SIG-M5 treated with dmso at 0.1 percent for 504 hours (cell line): ENCODE measurements at regions not wholly inside any gene's neighbourhood (a gene's known extent, or its start where the extent isn't known, plus 50 kb on each side); places are given as distances from the start of the nearest gene placed in this dataset.
"Not testable (repeated sequence)": the region's sequence is repeated elsewhere in the genome, so short reads cannot be mapped to it uniquely, and the experiment has no call there.

Experiments
- DNase-seq: peaks from one replicate; lab custom pipeline; 2025; ENCODE audit not compliant: unreplicated experiment; lab: John Stamatoyannopoulos, UW

DNA sequence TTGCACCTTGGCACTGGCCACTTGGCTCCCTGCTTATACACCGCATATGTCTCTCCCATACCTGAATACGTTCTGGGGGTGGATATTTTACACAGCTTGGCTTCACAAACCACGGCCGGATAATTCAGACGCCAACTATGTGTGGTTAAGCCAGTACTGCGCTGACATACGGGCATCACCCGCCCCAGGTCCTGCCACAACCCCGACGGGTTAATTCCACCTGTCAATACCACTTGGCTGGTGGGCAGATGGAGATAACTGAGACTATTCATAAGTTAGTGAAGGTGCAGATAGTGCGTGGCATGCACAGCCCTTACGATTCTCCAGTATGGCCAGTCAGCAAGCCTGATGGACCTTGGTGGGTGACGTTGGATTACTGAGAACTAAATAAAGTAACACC is 696.3 kb upstream of the AGA start:
- no peak for DNase-seq

DNA sequence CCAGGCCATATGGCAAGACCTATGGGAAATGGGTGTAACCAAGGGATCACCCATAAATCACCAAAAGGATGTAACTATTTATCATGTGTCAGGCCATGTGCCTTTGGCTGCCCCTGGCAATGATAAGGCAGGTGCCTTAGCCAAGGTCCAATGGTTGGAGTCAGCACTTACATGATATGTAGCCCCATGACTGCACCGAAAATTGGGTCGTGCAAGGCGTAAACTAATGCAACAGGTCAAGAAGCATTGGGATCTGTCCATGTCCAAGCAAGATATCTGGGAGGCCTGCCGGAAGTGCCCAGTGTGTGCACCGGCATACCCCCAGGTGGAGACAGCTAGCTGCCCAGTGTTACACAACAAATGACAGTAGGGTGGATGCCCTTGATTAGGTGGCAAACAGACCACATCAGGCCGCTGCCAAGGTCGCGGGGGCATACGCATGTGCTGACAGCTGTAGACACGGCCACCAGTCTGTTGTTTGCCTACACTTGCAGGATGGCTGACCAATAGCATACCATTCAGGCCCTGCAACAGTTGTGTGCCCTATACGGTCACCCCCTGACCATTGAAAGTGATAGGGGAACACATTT is 698.2 kb upstream of the AGA start:
- DNase-seq, result no peak

DNA sequence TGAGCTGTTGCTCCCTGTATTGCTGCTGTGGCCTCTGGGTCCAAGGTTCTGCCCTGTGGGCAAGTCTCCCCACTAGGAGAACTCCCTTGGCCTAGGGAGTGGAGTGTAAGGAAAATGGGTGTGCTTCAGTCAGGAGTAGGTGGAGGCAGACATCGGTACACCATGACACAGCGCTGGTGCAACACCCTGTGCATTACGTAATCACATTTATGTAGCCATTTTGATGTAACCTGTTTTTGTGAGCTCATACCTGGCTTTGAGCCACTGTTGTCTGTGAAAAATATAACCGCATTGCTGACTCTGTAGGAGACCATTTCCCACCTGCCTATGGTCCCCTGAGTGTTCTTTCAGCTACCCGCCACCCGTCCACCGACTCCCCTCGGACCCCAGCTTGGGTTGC is 700.5 kb upstream of the AGA start:
- DNase-seq, result no peak

DNA sequence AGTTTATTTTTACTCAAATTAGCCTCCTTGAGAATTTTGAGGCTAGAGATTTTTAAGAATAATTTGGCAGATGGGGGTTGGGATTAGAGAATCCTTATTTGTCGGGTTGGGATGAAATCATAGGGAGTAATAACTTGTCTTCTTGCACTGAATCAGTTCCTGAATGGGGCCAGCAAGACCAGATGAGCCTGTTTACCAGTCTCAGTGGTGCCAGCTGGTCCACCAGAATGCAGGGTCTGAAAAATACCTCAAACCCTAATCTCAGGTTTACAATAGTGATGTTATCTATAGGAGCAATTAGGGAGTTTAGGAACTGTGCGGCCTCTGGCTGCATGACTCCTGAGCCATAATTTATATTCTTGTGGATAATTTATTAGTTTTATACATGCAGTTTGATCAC is 705.9 kb upstream of the AGA start:
- DNase-seq, result no peak

DNA sequence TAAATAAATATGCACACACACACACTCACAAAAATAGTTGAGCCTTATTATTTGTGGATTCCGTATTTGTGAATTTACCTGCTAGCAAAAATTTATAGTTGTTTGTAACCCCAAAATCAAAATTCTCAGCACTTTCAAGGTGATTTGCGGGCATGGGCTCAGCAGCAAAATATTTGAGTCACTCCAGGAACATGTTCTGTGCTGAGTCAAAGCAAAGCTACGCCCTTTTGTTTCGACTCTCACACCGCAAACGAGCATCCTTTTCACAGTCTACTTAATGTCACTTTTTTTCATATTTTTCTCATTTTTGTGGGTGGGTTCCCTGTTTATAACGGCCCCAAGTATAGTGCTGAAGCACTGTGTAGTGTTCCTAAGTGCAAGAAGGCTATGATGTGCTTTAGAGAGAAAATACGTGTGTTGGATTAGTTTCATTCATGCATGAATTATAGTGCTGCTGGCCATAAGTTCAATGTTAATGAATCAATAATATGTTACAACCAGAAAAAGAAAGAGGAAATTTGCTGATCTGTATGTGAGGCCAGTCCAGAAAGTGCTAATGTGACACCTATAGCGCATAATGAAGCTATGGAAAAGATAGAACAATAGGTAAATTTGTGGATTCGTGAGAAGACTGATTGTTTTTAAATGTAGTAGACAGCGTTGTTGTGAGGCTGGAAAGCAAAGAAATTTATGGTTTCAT is 723.2 kb upstream of the AGA start:
- no peak for DNase-seq

DNA sequence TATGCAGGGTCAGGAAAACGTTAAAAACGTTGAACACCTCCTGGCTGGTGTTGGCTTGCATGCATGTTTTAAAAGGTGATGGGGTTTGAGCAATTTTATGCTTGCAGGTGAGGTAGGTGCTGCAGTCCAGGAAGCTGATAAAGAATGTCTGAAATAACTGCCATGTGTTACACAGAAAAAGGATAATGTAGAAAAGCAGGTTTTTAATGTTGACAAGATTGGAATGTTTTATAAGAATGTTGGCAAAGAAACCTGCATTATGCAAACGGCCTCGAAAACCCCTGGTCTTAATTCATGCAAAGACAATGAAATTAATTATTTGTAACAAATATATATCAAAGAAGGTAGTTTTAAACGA is 723.7 kb upstream of the AGA start:
- DNase-seq, result no peak

DNA sequence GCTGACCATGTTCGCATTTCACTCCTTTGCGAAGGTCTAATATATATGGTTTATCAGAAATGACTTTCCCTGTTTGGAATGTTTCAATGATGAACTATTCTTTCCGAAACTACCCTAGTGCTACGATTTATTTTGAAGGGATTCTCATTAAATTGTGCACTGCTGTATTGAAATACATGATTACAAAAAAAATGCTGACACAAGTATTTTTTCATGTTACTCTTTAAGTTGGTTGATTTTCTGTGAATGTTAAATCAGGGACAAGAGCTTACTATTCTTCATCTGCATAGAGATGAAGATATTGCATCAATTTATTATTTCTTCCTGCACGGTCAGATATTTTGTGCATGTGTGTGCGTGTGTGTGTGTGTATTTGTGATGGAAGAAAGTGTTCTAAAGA is 731.5 kb upstream of the AGA start:
- DNase-seq, result no peak

DNA sequence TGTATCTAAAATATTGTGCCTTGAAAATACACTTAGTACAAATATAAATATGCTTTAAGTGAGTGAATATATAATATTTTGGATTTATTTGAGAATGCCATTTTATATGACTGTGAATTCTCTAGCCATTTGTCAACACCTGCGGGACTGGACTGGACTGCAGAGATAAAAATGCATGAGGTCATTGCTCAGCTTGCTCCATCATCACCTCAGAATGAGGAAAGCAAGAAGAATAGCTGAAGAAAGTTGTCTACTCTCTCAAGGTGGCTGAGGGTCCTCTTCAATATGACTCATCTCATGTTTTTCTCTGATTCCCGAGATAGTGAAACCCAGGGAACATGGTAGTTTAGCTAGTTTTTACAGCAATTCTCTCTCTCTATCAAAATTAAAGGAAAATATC is 732.5 kb upstream of the AGA start:
- DNase-seq, result no peak

DNA sequence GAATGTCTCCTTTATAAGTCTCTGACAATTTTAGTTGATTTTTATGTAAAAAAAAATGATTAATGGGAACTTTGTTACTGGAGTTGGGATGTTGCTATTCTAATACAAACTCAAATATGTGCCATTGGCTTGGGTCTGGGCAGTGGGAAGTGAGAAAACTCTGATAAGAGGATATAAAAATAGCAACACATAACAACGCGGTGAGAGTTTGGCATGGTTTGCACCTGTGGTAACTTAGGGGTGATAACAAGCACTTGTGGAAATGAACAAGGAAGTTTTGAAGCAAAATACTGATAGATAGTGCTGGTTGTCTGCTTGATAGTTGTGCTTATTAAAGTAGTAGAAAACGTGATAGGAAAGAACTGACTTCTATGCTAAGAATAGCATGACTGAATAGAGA is 743.3 kb upstream of the AGA start:
- DNase-seq, result no peak

DNA sequence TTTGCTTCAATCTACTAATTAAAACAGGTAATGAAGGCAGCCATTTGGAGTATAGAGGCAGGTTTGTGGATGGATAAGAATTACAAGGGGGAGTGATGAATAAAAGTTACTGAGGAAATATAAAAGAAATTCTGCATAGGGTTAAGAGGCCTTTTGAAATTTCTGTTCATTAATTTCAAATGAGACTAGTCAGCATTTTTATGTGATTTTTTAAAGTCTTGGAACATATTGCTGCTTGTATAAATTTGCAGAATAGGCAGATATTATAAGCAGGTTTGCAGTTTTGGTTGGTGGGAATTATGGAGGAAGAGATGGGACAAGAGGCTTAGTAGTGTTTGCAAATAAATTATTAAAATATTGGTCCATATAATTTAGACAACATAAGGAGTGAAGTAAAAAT is 750.4 kb upstream of the AGA start:
- DNase-seq, result no peak

DNA sequence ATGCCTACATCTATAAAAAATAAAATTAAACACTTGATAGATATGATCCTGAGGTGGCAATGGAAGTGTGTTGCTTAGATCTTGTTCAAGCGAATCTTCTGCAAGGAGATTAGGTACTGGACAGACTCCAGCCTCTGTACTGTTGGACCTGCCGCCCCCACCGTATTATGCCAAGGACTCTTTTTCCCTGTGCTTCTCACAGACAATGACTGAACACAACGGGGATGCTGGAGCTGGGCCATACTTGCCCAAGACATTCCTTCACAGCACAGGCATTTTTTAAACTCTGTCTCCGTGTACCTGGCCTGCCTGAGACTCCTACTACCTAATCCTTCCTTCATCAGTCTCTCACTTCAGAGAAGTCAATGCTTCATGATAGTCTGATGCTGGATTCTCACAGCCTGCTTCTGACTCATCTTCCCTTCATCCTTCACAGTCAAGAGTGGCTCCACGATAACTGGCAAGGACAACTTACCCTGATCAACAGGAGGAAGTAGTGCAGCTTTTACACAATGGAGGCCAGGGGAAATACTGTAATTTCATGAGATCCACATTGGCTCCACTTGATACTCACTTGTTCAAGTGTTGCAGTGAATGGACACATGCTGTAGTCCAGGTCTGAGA is 754.6 kb upstream of the AGA start:
- DNase-seq, result no peak

DNA sequence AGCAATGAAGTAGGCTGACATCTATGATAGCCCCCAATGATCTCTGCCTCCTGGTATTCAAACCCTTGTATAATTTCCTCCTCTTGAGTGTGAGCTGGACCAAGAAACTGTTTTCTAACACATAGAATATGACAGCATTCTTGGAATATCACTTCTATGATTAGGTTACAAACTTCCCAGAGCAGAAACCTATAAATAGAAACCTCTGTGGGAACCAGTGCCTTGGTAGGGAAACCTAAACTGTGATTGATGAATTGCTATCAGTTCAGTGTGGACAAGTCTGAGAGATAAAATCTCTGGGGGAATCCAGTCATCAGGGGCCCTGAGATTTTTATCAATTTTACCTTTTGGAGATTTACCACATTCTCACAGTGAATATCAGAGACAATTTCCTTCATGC is 756.5 kb upstream of the AGA start:
- DNase-seq, result no peak

DNA sequence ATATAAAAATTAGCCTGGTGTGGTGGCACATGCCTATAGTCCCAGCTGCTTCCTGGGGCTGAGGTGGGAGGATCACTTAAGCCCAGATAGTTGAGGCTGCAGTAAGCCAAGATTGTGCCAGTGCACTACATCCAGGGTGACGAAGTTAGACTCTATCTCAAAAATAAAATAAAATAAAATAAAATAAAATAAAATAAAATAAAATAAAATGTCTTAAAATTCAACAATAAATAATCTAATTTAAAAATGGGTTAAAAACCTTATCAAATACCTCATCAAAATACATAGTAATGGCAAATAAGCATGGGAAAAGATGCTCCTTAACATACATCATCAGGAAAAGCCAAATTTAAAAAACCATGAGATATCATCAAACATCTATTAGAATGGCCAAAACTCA is 760.2 kb upstream of the AGA start:
- DNase-seq, result no peak

DNA sequence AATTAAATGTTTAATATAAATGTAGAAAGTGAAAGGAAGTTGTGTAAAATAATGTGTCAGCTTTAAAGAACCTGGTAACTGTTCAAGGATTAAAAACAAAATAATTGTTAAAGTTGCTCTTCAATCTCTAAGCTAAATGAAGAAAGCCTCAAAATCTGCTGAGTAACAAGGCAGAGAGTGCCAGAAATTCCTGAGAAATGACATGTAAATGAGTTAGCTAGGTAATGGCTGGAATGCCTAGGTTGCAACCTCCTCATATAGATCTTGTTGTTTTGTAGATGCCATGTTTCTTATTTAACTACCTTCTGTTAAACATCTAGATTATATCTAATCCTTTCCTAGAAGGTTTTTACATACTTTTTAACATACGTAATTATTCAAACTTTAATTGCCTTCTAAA is 763.6 kb upstream of the AGA start:
- no peak for DNase-seq

DNA sequence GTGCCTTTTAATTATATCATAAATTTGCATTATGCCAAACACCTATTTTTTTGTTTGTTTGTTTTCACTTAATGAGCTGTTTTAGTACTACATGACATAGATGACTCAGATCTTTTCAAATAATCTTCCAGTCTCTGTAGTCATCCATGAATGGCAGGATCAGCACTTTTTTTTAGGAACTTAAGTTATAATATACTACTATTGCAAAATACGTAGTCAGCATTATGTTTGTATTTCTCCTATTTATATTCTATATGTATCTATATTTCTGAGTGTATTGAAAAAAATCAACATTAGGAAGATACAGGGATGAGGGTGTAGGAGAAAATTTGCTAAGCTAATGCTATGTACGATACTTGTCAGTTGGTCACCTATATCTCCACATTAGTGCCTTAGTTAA is 773.1 kb upstream of the AGA start:
- DNase-seq, result no peak

DNA sequence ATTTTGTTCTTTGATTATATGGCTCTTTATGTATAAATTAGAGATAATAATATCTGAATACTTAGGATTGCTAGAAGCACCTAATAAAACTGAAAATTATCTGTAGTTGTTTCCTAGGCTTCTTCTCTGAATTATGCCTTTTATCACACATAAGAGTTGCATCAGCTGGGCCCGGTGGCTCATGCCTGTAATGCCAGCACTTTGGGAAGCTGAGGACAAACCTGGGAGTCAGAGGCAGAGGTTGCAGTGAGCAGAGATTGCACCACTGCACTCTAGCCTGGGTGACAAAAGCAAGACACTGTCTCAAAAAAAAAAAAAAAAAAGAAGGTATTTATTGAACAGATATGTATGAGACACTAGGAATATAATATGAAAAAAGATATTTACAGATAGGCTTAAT is 773.5 kb upstream of the AGA start:
- no peak for DNase-seq

DNA sequence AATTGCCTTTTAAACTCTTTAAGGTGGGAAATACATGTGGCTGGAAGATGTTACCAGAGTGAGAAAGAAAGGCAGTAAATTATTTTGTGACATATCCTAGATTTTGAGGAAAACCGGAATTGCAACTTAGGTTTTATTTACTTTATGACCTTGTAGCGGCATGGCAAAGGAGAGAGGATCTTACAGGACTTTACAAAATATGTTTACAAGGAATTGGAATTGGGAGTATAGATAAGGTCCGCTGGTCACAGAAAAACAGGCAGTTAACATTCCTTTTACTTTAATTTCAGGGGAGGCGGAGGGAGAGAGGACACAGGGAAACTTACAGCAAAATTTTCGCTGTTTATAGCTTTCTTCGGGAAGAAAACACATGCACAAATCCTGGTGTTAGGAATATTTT is 784.2 kb upstream of the AGA start:
- DNase-seq, result not testable (repeated sequence)

DNA sequence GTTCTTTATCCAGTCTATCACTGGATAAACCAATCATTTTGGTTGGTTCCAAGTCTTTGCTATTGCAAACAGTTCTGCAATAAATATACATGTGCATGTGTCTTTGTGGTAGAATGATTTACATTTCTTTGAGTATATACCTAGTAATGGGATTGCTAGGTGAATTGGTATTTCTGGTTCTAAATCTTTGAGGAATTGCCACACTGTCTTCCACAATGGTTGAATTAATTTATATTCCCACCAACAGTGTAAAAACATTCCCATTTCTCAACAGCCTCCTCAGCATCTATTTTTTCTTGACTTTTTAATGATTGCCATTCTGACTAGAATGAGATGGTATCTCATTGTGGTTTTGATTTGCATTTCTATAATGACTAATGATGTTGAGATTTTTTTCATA is 791.7 kb upstream of the AGA start:
- no peak for DNase-seq

DNA sequence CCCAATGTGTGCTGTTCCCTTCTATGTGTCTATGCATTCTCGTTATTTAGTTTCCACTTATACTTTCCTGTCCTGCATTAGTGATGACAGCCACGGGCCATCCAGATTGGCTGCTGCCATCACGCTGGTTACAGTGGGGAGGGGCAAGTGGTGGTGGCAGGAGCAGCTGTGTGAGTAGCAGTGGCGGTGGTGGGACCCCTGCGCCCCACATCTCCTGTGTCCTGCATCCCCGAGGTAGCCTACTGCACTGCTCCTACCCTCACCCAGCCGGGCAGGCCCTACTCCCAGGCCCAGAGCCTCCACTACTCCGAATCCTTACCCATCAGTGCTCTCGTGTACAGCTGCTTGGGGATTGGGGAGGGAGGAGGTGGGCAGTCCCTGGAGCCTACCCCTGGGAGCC is 798.7 kb upstream of the AGA start:
- DNase-seq, result no peak

DNA sequence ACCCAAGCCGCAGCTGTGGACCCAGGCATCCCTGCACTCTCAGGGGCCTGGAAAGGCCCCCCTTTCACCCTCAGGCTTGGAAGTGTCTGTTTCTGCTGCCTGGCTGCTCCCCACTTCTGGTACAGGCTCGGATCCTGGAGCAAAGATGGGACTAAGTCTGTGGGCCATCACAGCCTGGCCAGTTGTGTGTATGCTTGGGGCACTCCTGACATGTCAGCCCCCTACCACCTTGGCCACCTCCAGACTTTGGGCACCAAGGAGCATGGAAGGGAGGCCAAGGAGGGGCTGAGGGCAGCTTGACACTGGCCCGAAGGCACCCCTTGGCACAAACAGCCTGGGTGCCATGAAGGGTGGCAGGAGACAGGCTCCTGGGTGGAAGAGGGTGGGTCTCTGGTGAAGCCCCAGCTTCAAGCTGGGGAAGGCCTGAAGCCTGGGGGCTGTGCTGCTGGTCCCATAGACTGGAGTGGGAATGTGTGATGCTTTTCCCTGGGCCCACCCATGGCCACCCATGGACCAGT is 799.4 kb upstream of the AGA start:
- no peak for DNase-seq

DNA sequence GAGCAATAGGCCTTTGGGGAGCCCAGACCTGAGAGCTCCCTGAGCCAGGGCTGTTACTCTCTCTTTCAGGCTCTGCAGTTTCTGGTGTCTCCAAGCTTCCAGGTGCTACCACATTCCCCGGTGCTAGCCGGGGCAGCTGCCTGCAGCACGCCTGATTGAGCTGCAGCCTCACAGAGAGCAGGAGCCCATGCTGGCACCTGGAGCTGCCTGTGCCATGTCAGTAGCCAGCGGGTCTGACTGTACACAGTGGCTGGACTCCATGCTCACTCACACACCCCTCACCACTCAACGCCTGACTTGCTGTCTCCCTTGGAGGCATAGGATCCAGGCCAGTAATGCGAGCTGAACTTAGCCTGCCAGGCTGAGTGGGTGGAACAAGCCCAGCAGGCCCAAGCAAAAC is 800.4 kb upstream of the AGA start:
- no peak for DNase-seq

DNA sequence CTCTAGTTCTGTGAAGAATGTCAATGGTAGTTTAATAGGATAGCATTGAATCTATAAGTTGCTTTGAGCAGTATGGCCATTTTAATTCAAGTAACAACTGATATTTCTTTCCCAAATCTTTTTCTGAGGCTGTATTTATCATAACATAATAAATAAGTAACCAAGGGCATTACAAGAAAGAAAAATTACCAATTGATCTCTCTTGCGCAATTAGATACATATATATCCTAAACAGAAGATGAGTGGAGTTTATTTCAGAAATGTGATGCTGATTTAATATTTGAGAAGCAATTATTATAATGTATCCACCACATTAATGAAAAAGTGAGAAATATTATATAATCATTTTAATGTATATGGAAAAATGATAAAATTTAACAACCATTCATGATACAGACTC is 802.5 kb upstream of the AGA start:
- no peak for DNase-seq

DNA sequence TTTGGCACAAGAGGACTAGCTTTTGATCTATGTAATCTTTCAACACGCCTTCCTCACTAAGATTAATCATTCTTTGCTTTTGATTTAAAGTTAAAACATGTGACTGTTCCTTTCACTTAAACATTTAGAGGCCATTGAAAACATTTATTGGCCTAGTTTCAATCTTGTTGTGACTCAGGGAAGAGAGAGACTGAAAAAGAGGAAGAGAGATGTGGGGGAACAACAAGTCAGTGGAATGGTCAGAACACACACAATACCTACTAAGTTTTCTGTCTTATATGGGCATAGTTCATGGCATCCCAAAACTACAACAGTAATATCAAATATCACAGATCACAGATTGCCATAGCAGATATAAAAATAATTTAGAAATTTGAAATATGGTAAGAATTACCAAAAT is 812.9 kb upstream of the AGA start:
- no peak for DNase-seq
